ENCODE measurements at regions not wholly inside any gene's neighbourhood (a gene's known extent, or its start where the extent isn't known, plus 50 kb on each side); places are given as distances from the start of the nearest gene placed in this dataset.
"Not testable (repeated sequence)": the region's sequence is repeated elsewhere in the genome, so short reads cannot be mapped to it uniquely, and the experiment has no call there.

GRCh38 chr10:129071411-129071810 lies 395.6 kb upstream of the MGMT start:
- H3K4me1 Mint-ChIP-seq, result peaks cover 0 to 24% (median 13%) of the 10 kb centered on the region in 7 donors
- H3K4me3 ChIP-seq (ENCODE audit: low read length); DNase-seq; CTCF ChIA-PET; POLR2A ChIA-PET; H3K4me3 Mint-ChIP-seq; H3K4me1 ChIP-seq (ENCODE audit: control insufficient read depth in 2 of 2, insufficient read depth in 2 of 2, low read length in 2 of 2); H3K36me3 Mint-ChIP-seq; H3K27me3 Mint-ChIP-seq; H3K27ac Mint-ChIP-seq; H3K27me3 ChIP-seq (ENCODE audit: control insufficient read depth in 2 of 2, insufficient read depth in 2 of 2, low read length in 2 of 2); H3K9me3 ChIP-seq (ENCODE audit: control insufficient read depth in 2 of 3, low read length in 3 of 3); H3K36me3 ChIP-seq (ENCODE audit: control insufficient read depth in 2 of 3, insufficient read depth in 3 of 3, low read length in 3 of 3); ATAC-seq; H3K27ac ChIP-seq (ENCODE audit: low read depth, low read length); H3K9me3 Mint-ChIP-seq: not testable (repeated sequence)
- intact Hi-C loops (cut with micrococcal nuclease), result loop anchor here in 1 of 2 donors (5.0 kb wide), 1 partner anchor 34 kb away; no protein-coding TSS in a partner anchor

- H3K27ac Mint-ChIP-seq, result no peak overlapping the region
- H3K27me3 Mint-ChIP-seq, result no peaks in the 10 kb centered on the region
- no peaks in the 10 kb centered on the region for H3K36me3 Mint-ChIP-seq
- intact Hi-C loops (cut with micrococcal nuclease), result loop anchor here in 1 of 2 donors (5.0 kb wide), 1 partner anchor 38 kb away; no protein-coding TSS in a partner anchor
- H3K9me3 ChIP-seq (ENCODE audit: control insufficient read depth in 2 of 3, low read length in 3 of 3), result no peaks in the 10 kb centered on the region
- H3K27me3 ChIP-seq (ENCODE audit: control insufficient read depth in 2 of 2, insufficient read depth in 2 of 2, low read length in 2 of 2), result no peaks in the 10 kb centered on the region
- ChIA-PET POLR2A (no interaction called here), CTCF (no interaction called here)
- no peak overlapping the region for H3K27ac ChIP-seq (ENCODE audit: low read depth, low read length)
- peaks cover 0 to 2% (median 0%) of the 10 kb centered on the region in 11 donors for H3K9me3 Mint-ChIP-seq
- H3K36me3 ChIP-seq (ENCODE audit: control insufficient read depth in 2 of 3, insufficient read depth in 3 of 3, low read length in 3 of 3), result no peaks in the 10 kb centered on the region
- H3K4me3 ChIP-seq (ENCODE audit: low read length), result no peak overlapping the region
- H3K4me1 Mint-ChIP-seq, result peaks cover 0 to 24% (median 13%) of the 10 kb centered on the region in 7 donors
- H3K4me3 Mint-ChIP-seq, result no peak overlapping the region
- ATAC-seq, result no peak
- no peak for DNase-seq
- peaks cover 0 to 7% of the 10 kb centered on the region in 2 donors for H3K4me1 ChIP-seq (ENCODE audit: control insufficient read depth in 2 of 2, insufficient read depth in 2 of 2, low read length in 2 of 2)
Measured at GRCh38 chr10:129074939-129075338, 392.1 kb upstream of the MGMT start.

GRCh38 chr10:129075508-129075907 lies 391.5 kb upstream of the MGMT start:
- H3K4me3 Mint-ChIP-seq, result no peak overlapping the region
- no peak for DNase-seq
- no peak for ATAC-seq
- no peak overlapping the region for H3K4me3 ChIP-seq (ENCODE audit: low read length)
- H3K27me3 Mint-ChIP-seq, result peaks cover 0 to 6% (median 0%) of the 10 kb centered on the region in 5 donors
- H3K4me1 Mint-ChIP-seq, result peaks cover 0 to 24% (median 13%) of the 10 kb centered on the region in 7 donors
- H3K9me3 ChIP-seq (ENCODE audit: control insufficient read depth in 2 of 3, low read length in 3 of 3), result no peaks in the 10 kb centered on the region
- peaks cover 0 to 7% of the 10 kb centered on the region in 2 donors for H3K4me1 ChIP-seq (ENCODE audit: control insufficient read depth in 2 of 2, insufficient read depth in 2 of 2, low read length in 2 of 2)
- H3K36me3 ChIP-seq (ENCODE audit: control insufficient read depth in 2 of 3, insufficient read depth in 3 of 3, low read length in 3 of 3), result no peaks in the 10 kb centered on the region
- peaks cover 0 to 3% (median 0%) of the 10 kb centered on the region in 5 donors for H3K36me3 Mint-ChIP-seq
- no peak overlapping the region for H3K27ac ChIP-seq (ENCODE audit: low read depth, low read length)
- H3K9me3 Mint-ChIP-seq, result peaks cover 0 to 6% (median 5%) of the 10 kb centered on the region in 11 donors
- POLR2A ChIA-PET, result no interaction called here
- intact Hi-C loops (cut with micrococcal nuclease), result no loop called here
- no peaks in the 10 kb centered on the region for H3K27me3 ChIP-seq (ENCODE audit: control insufficient read depth in 2 of 2, insufficient read depth in 2 of 2, low read length in 2 of 2)
- no peak overlapping the region for H3K27ac Mint-ChIP-seq
- CTCF ChIA-PET, result no interaction called here

- peaks cover under 1 to 10% (median 5%) of the 10 kb centered on the region in 11 donors for H3K9me3 Mint-ChIP-seq
- no peak overlapping the region for H3K4me3 Mint-ChIP-seq
- intact Hi-C loops (cut with micrococcal nuclease), result no loop called here
- H3K27ac ChIP-seq (ENCODE audit: low read depth, low read length), result no peak overlapping the region
- no peaks in the 10 kb centered on the region for H3K27me3 ChIP-seq (ENCODE audit: control insufficient read depth in 2 of 2, insufficient read depth in 2 of 2, low read length in 2 of 2)
- DNase-seq (no peak), ATAC-seq (no peak)
- H3K36me3 ChIP-seq (ENCODE audit: control insufficient read depth in 2 of 3, insufficient read depth in 3 of 3, low read length in 3 of 3), result no peaks in the 10 kb centered on the region
- no peak overlapping the region for H3K4me3 ChIP-seq (ENCODE audit: low read length)
- no peak overlapping the region for H3K27ac Mint-ChIP-seq
- H3K27me3 Mint-ChIP-seq, result peaks cover 0 to 9% (median 0%) of the 10 kb centered on the region in 5 donors
- peaks cover 0 to 7% of the 10 kb centered on the region in 2 donors for H3K4me1 ChIP-seq (ENCODE audit: control insufficient read depth in 2 of 2, insufficient read depth in 2 of 2, low read length in 2 of 2)
- POLR2A ChIA-PET, result no interaction called here
- H3K9me3 ChIP-seq (ENCODE audit: control insufficient read depth in 2 of 3, low read length in 3 of 3), result no peaks in the 10 kb centered on the region
- CTCF ChIA-PET, result no interaction called here
- peaks cover 0 to 24% (median 13%) of the 10 kb centered on the region in 7 donors for H3K4me1 Mint-ChIP-seq
- peaks cover 0 to 3% (median 0%) of the 10 kb centered on the region in 5 donors for H3K36me3 Mint-ChIP-seq
Measured at GRCh38 chr10:129075927-129076326, 391.1 kb upstream of the MGMT start.

DNA sequence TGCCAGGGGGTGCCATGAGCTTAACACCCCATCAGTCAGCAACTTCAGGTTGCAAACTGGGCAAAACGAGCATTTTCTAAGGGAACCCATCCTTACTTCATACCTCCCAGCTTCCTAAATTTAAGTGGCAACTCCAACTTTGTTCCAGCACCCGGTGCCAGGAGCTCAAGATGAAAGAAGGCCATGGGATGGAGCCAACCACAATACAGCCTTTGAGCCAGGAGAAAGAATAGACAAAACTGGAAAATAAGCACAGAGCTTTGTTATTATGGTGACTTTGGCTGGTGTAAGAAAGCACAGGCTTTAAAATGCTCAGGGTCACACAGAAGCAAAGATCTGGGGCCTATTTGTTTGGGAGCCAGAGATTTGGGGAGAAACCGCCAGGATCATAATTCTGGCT lies 388.7 kb upstream of the MGMT start:
- intact Hi-C loops (cut with micrococcal nuclease), result no loop called here
- Mint-ChIP-seq H3K36me3 (peaks cover 0 to 3% (median 0%) of the 10 kb centered on the region in 5 donors), H3K27me3 (peaks cover 0 to 11% (median 0%) of the 10 kb centered on the region in 5 donors), H3K9me3 (peaks cover 2 to 16% (median 6%) of the 10 kb centered on the region in 11 donors), H3K27ac (no peak overlapping the region), H3K4me3 (no peak overlapping the region), H3K4me1 (peaks cover 0 to 10% (median 3%) of the 10 kb centered on the region in 7 donors)
- DNase-seq, result no peak
- H3K27me3 ChIP-seq (ENCODE audit: control insufficient read depth in 2 of 2, insufficient read depth in 2 of 2, low read length in 2 of 2), result no peaks in the 10 kb centered on the region
- no peak overlapping the region for H3K4me3 ChIP-seq (ENCODE audit: low read length)
- ChIA-PET CTCF (interaction anchor here (1.2 kb wide), 1 partner anchor 254 kb away, joined by 3 read pairs; no protein-coding TSS in a partner anchor), POLR2A (no interaction called here)
- H3K9me3 ChIP-seq (ENCODE audit: control insufficient read depth in 2 of 3, low read length in 3 of 3), result no peaks in the 10 kb centered on the region
- H3K4me1 ChIP-seq (ENCODE audit: control insufficient read depth in 2 of 2, insufficient read depth in 2 of 2, low read length in 2 of 2), result no peaks in the 10 kb centered on the region
- no peak for ATAC-seq
- no peak overlapping the region for H3K27ac ChIP-seq (ENCODE audit: low read depth, low read length)
- H3K36me3 ChIP-seq (ENCODE audit: control insufficient read depth in 2 of 3, insufficient read depth in 3 of 3, low read length in 3 of 3), result no peaks in the 10 kb centered on the region

DNA sequence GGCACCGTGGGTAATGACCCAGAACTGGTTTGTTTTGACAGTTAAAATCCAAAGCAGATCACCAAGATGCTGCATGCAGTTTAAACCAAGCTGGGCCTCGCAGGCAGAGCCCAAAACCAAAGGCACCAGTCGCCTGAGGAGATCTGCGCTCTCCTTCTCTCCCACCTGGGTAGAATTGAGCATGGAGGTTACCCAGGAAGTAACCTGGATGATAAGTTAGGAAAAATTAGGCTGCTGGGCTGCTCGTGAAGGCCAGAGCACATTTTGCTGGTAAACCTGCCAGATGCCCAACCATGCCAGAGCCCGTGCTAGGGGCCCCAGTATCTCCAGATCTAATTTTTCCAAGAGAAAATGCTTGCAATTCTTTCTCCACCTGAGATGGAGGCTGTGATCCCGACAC lies 388.3 kb upstream of the MGMT start:
- POLR2A ChIA-PET, result interaction anchor here (0.6 kb wide), 1 partner anchor 152 kb away, joined by 3 read pairs; no protein-coding TSS in a partner anchor
- CTCF ChIA-PET, result interaction anchor here (1.2 kb wide), 1 partner anchor 253 kb away, joined by 3 read pairs; no protein-coding TSS in a partner anchor

GRCh38 chr10:129079705-129080104 lies 387.3 kb upstream of the MGMT start:
- Mint-ChIP-seq H3K27me3 (peaks cover 0 to 11% (median 0%) of the 10 kb centered on the region in 5 donors), H3K9me3 (peaks cover 2 to 27% (median 6%) of the 10 kb centered on the region in 11 donors), H3K4me1 (peaks cover 0 to 10% (median 3%) of the 10 kb centered on the region in 7 donors), H3K36me3 (peaks cover 0 to 13% (median 0%) of the 10 kb centered on the region in 5 donors), H3K4me3 (no peak overlapping the region), H3K27ac (no peak overlapping the region)
- ATAC-seq (no peak), DNase-seq (no peak)
- CTCF ChIA-PET, result no interaction called here
- Histone ChIP-seq H3K4me3 (ENCODE audit: low read length) (no peak overlapping the region), H3K36me3 (ENCODE audit: control insufficient read depth in 2 of 3, insufficient read depth in 3 of 3, low read length in 3 of 3) (no peaks in the 10 kb centered on the region), H3K4me1 (ENCODE audit: control insufficient read depth in 2 of 2, insufficient read depth in 2 of 2, low read length in 2 of 2) (no peaks in the 10 kb centered on the region), H3K27ac (ENCODE audit: low read depth, low read length) (no peak overlapping the region), H3K9me3 (ENCODE audit: control insufficient read depth in 2 of 3, low read length in 3 of 3) (no peaks in the 10 kb centered on the region), H3K27me3 (ENCODE audit: control insufficient read depth in 2 of 2, insufficient read depth in 2 of 2, low read length in 2 of 2) (no peaks in the 10 kb centered on the region)
- POLR2A ChIA-PET, result no interaction called here
- intact Hi-C loops (cut with micrococcal nuclease), result no loop called here

More for the DNA sequence above, 388.3 kb upstream of the MGMT start:
- Mint-ChIP-seq H3K27me3 (peaks cover 0 to 11% (median 0%) of the 10 kb centered on the region in 5 donors), H3K9me3 (peaks cover 2 to 18% (median 6%) of the 10 kb centered on the region in 11 donors), H3K4me3 (no peak overlapping the region), H3K4me1 (peaks cover 0 to 10% (median 3%) of the 10 kb centered on the region in 7 donors), H3K36me3 (peaks cover 0 to 5% (median 0%) of the 10 kb centered on the region in 5 donors), H3K27ac (no peak overlapping the region)
- H3K9me3 ChIP-seq (ENCODE audit: control insufficient read depth in 2 of 3, low read length in 3 of 3), result no peaks in the 10 kb centered on the region
- no peak for DNase-seq
- no peaks in the 10 kb centered on the region for H3K27me3 ChIP-seq (ENCODE audit: control insufficient read depth in 2 of 2, insufficient read depth in 2 of 2, low read length in 2 of 2)
- H3K4me3 ChIP-seq (ENCODE audit: low read length), result no peak overlapping the region
- intact Hi-C loops (cut with micrococcal nuclease), result no loop called here
- no peak for ATAC-seq
- H3K27ac ChIP-seq (ENCODE audit: low read depth, low read length), result no peak overlapping the region
- H3K4me1 ChIP-seq (ENCODE audit: control insufficient read depth in 2 of 2, insufficient read depth in 2 of 2, low read length in 2 of 2), result no peaks in the 10 kb centered on the region
- H3K36me3 ChIP-seq (ENCODE audit: control insufficient read depth in 2 of 3, insufficient read depth in 3 of 3, low read length in 3 of 3), result no peaks in the 10 kb centered on the region
